ENCODE measurements at regions not wholly inside any gene's neighbourhood (a gene's known extent, or its start where the extent isn't known, plus 50 kb on each side); places are given as distances from the start of the nearest gene placed in this dataset.

GRCh38 chr22:40112595-40112994 is 65.1 kb upstream of the TNRC6B start:
- H3K4me3 ChIP-seq (ENCODE audit: low read depth, low read length), result no peak overlapping the region
- TF ChIP-seq, protein P1, sequence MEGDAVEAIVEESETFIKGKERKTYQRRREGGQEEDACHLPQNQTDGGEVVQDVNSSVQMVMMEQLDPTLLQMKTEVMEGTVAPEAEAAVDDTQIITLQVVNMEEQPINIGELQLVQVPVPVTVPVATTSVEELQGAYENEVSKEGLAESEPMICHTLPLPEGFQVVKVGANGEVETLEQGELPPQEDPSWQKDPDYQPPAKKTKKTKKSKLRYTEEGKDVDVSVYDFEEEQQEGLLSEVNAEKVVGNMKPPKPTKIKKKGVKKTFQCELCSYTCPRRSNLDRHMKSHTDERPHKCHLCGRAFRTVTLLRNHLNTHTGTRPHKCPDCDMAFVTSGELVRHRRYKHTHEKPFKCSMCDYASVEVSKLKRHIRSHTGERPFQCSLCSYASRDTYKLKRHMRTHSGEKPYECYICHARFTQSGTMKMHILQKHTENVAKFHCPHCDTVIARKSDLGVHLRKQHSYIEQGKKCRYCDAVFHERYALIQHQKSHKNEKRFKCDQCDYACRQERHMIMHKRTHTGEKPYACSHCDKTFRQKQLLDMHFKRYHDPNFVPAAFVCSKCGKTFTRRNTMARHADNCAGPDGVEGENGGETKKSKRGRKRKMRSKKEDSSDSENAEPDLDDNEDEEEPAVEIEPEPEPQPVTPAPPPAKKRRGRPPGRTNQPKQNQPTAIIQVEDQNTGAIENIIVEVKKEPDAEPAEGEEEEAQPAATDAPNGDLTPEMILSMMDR (IDR thresholded peaks at IDR 0.05; ENCODE audit: low read depth, low read length, missing control alignments), result no peak
- DNase-seq (ENCODE audit: low read depth), result no peak

DNA sequence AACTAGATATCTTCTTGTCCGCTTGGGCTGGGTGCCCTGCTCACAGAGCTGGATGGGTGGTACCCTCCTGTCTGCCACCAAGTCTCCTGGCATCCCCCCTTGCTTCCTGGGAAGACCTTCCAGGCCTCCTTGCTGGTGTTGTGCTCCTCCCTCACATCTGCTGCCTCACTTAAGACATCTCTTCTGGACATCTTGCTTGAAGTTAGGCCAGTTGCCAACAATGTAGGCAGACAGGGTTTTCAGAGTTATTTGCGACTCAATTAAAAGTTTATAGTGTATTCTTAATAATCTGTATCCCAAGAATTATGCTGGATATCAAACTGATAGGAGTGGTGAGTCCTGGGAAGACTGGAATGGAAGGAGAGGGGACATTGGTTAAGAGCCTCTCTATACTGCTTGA is 64.0 kb upstream of the TNRC6B start:
- no peak overlapping the region for H3K4me3 ChIP-seq (ENCODE audit: low read depth, low read length)
- TF ChIP-seq, protein P1 (IDR thresholded peaks at IDR 0.05; ENCODE audit: low read depth, low read length, missing control alignments), result no peak
- DNase-seq (ENCODE audit: low read depth), result no peak

DNA sequence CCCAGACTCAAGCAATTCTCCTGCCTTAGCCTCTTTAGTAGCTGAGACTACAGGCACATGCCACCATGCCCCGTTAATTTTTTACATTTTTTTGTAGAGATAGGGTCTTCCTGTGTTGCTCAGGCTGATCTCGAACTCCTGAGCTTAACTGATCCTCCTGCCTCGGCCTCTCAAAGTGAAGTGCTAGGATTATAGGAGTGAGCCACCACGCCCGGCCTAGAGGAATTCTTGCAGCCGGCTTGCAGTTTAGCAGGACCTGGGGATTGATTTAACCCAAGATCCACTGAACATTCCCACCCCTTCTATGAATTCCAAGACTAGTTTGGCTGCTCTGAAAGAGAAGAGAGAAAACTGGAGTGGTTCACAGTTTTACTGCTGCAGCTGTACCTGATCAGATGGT is 63.3 kb upstream of the TNRC6B start:
- H3K4me3 ChIP-seq (ENCODE audit: low read depth, low read length), result no peak overlapping the region
- TF ChIP-seq, protein P1 (IDR thresholded peaks at IDR 0.05; ENCODE audit: low read depth, low read length, missing control alignments), result no peak
- DNase-seq (ENCODE audit: low read depth), result no peak

- no peak for DNase-seq (ENCODE audit: low read depth)
- TF ChIP-seq, protein P1 (IDR thresholded peaks at IDR 0.05; ENCODE audit: low read depth, low read length, missing control alignments), result no peak
Observed at GRCh38 chr22:40116496-40117200, 61.1 kb upstream of the TNRC6B start.

GRCh38 chr22:40118979-40119378 is 58.7 kb upstream of the TNRC6B start:
- DNase-seq (ENCODE audit: low read depth), result no peak
- TF ChIP-seq, protein P1 (IDR thresholded peaks at IDR 0.05; ENCODE audit: low read depth, low read length, missing control alignments), result no peak

More at GRCh38 chr22:40116496-40117200, 61.1 kb upstream of the TNRC6B start:
- H3K4me3 ChIP-seq (ENCODE audit: low read depth, low read length), result no peak overlapping the region

GRCh38 chr22:40120848-40121247 is 56.9 kb upstream of the TNRC6B start:
- no peak overlapping the region for H3K4me3 ChIP-seq (ENCODE audit: low read depth, low read length)
- TF ChIP-seq, protein P1 (IDR thresholded peaks at IDR 0.05; ENCODE audit: low read depth, low read length, missing control alignments), result no peak

More at GRCh38 chr22:40118979-40119378, 58.7 kb upstream of the TNRC6B start:
- no peak overlapping the region for H3K4me3 ChIP-seq (ENCODE audit: low read depth, low read length)

DNA sequence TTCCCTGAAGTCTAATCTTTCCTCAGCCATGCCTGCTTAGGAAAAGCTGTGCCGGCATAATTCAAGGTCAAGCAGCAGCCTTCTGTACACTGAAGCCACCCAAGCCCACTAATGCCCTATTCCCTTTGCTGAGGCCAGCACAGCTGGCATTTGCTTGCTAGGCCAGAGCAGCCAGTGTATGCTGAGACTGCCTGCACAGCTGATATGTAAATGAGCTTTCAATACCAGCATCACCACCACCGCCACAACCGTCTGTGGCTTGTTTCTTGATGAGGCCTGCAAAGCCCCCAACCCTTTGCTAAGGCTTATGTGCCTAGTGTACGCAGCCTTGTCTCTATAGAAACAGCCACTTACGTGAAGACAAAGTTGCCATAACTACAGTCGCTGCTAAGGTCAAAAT is 56.3 kb upstream of the TNRC6B start:
- TF ChIP-seq, protein P1 (IDR thresholded peaks at IDR 0.05; ENCODE audit: low read depth, low read length, missing control alignments), result no peak
- H3K4me3 ChIP-seq (ENCODE audit: low read depth, low read length), result no peak overlapping the region
- DNase-seq (ENCODE audit: low read depth), result no peak

More at GRCh38 chr22:40120848-40121247, 56.9 kb upstream of the TNRC6B start:
- no peak for DNase-seq (ENCODE audit: low read depth)

All from GM12864 (cell line).